Trophoblast cell (in vitro differentiated cells and primary cell): ENCODE measurements at regions not wholly inside any gene's neighbourhood (a gene's known extent, or its start where the extent isn't known, plus 50 kb on each side); places are given as distances from the start of the nearest gene placed in this dataset.

ENCODE experiments used
- DNase-seq, 2 donors: peaks; one replicate each; pipeline ENCODE4 v3.0.0-alpha.2; 2016
- H2AFZ ChIP-seq: 2 replicates; pipeline ENCODE4 v1.6.1; 2013; ENCODE audit warnings: low read length, moderate library complexity, mild to moderate bottlenecking; ENCODE audit not compliant: insufficient read depth, poor library complexity
- H2AK5ac ChIP-seq: 2 replicates; pipeline ENCODE4 v1.6.1; 2013; ENCODE audit warnings: mild to moderate bottlenecking, low read length
- H2BK120ac ChIP-seq: 2 replicates; pipeline ENCODE4 v1.6.1; 2013; ENCODE audit warnings: low read length, mild to moderate bottlenecking, moderate library complexity; ENCODE audit not compliant: insufficient read depth, poor library complexity
- H2BK12ac ChIP-seq: 2 replicates; pipeline ENCODE4 v1.6.1; 2013; ENCODE audit warnings: mild to moderate bottlenecking, low read length, moderate library complexity
- H2BK5ac ChIP-seq: 2 replicates; pipeline ENCODE4 v1.6.1; 2013; ENCODE audit warnings: low read length, low read depth, moderate library complexity, mild to moderate bottlenecking; ENCODE audit not compliant: poor library complexity
- H3K14ac ChIP-seq: 2 replicates; pipeline ENCODE4 v1.6.1; 2013; ENCODE audit warnings: mild to moderate bottlenecking, low read length
- H3K18ac ChIP-seq: 2 replicates; pipeline ENCODE4 v1.6.1; 2013; ENCODE audit warnings: mild to moderate bottlenecking, low read length
- H3K23ac ChIP-seq: 2 replicates; pipeline ENCODE4 v1.6.1; 2013; ENCODE audit warnings: low read length
- H3K27ac ChIP-seq: 2 replicates; pipeline ENCODE4 v1.5.1; 2013; ENCODE audit warnings: low read depth, mild to moderate bottlenecking, inconsistent platforms, low read length, moderate library complexity
- H3K27me3 ChIP-seq: 2 replicates; pipeline ENCODE4 v1.6.1; 2013; ENCODE audit warnings: inconsistent platforms, mild to moderate bottlenecking, low read length, moderate library complexity; ENCODE audit not compliant: insufficient read depth
- H3K36me3 ChIP-seq, 2 experiments: 1 replicate in 1 of 2; 2 replicates in 1 of 2; pipeline ENCODE4 v1.6.1; 2013; ENCODE audit warnings: low read length in 2 of 2, mild to moderate bottlenecking in 2 of 2, moderate library complexity in 1 of 2; ENCODE audit not compliant: insufficient read depth in 2 of 2, control insufficient read depth in 1 of 2
- H3K4ac ChIP-seq: 2 replicates; pipeline ENCODE4 v1.6.1; 2013; ENCODE audit warnings: low read depth, mild to moderate bottlenecking, low read length, moderate library complexity
- H3K4me1 ChIP-seq, 2 experiments: 1 replicate in 1 of 2; 2 replicates in 1 of 2; pipeline ENCODE4 v1.6.1; 2013; ENCODE audit warnings: low read length in 2 of 2, mild to moderate bottlenecking in 2 of 2, moderate library complexity in 1 of 2; ENCODE audit not compliant: insufficient read depth in 2 of 2, control insufficient read depth in 1 of 2
- H3K4me2 ChIP-seq: 2 replicates; pipeline ENCODE4 v1.6.1; 2013; ENCODE audit warnings: inconsistent platforms, mild to moderate bottlenecking, low read length, moderate library complexity
- H3K4me3 ChIP-seq: 2 replicates; pipeline ENCODE4 v1.5.1; 2013; ENCODE audit warnings: mild to moderate bottlenecking, low read depth, low read length, inconsistent platforms
- H3K79me1 ChIP-seq: one replicate; pipeline ENCODE4 v1.6.1; 2013; ENCODE audit warnings: low read length
- H3K79me2 ChIP-seq: 2 replicates; pipeline ENCODE4 v1.6.1; 2013; ENCODE audit warnings: low read length, mild to moderate bottlenecking; ENCODE audit not compliant: control insufficient read depth, insufficient read depth, poor library complexity
- H3K9ac ChIP-seq: 2 replicates; pipeline ENCODE4 v1.6.1; 2013; ENCODE audit warnings: mild to moderate bottlenecking, low read length
- H3K9me3 ChIP-seq: 2 replicates; pipeline ENCODE4 v1.6.1; 2013; ENCODE audit warnings: low read depth, mild to moderate bottlenecking, control low read depth, inconsistent platforms, low read length; ENCODE audit not compliant: insufficient read depth
- H4K12ac ChIP-seq: 2 replicates; pipeline ENCODE4 v1.6.1; 2013; ENCODE audit warnings: low read depth, mild to moderate bottlenecking, low read length, moderate library complexity
- H4K8ac ChIP-seq: 2 replicates; pipeline ENCODE4 v1.6.1; 2013; ENCODE audit warnings: low read depth, mild to moderate bottlenecking, low read length, moderate library complexity
- H4K91ac ChIP-seq: one replicate; pipeline ENCODE4 v1.6.1; 2013; ENCODE audit warnings: low read depth, mild to moderate bottlenecking, low read length, moderate library complexity
- WGBS: extraction: QIAGEN DNeasy Blood & Tissue Kit; methylation state at CpG from one replicate; pipeline ENCODE4 v1.1.7; 2013; ENCODE audit warnings: missing lambda C conversion rate; ENCODE audit not compliant: insufficient read length, insufficient coverage; ENCODE audit errors: extremely low coverage; 5-methylcytosine and 5-hydroxymethylcytosine counted together

DNA sequence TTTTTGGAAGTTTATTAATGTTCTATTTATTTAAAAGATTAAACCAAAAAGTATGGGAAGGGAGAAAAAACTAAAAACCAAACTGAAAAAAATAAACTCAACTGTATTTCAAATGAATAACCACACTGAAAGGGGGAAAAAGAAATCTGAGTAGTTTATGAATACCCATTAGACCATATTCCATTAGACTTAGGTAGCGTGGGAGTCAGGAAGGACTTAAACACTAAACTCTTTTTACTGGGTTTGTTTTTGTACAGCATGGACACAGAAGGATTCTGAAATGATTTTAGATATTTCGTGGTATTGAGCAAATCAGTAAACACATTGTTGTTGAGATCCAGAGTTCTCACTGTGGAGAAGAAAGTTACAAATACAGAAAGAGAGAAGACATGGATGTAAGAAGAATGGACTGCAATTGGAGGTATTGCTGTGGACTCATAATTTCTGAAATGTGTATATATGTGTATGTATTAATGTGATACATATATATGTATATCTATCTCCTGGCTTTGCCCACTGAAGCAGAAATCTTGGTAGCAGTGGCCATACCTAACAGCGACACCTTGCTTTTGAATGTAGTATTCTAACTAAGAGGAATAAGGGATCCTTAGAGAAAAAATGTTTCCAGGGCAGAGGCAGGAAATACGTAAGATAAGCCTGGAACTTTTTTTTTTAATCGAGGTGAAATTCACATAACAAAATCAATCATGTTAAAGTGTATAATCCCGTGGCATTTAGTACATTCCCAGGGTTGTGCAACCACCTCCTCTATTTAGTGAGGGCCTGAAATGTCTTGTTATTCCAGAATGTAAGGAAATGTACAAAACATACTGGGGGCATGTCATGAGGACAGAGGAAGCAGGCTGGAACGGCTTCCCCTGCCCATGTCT, 228.8 kb downstream of the SMARCA2 start:
- peak in 1 of 2 donors; percentile 49 for DNase-seq
- Histone ChIP-seq H3K36me3 (no peaks in the 10 kb centered on the region), H3K4ac (no peak overlapping the region), H2BK120ac (no peak overlapping the region), H3K4me2 (no peak overlapping the region), H3K9ac (no peak overlapping the region), H3K27ac (no peak overlapping the region), H4K8ac (no peak overlapping the region), H3K23ac (no peak overlapping the region), H2AFZ (no peak overlapping the region), H4K12ac (no peak overlapping the region), H3K18ac (no peak overlapping the region), H3K4me3 (no peak overlapping the region), H2AK5ac (no peak overlapping the region), H3K9me3 (no peaks in the 10 kb centered on the region), H3K14ac (no peak overlapping the region), H3K79me1 (peaks cover 13% of the 10 kb centered on the region), H4K91ac (no peak overlapping the region), H3K27me3 (no peaks in the 10 kb centered on the region), H2BK12ac (no peak overlapping the region), H2BK5ac (no peak overlapping the region), H3K79me2 (no peaks in the 10 kb centered on the region), H3K4me1 (peaks cover 22 to 28% of the 10 kb centered on the region in 2 experiments)
- no CpG with 5 or more reads among the region's 7 CpGs for WGBS

DNA sequence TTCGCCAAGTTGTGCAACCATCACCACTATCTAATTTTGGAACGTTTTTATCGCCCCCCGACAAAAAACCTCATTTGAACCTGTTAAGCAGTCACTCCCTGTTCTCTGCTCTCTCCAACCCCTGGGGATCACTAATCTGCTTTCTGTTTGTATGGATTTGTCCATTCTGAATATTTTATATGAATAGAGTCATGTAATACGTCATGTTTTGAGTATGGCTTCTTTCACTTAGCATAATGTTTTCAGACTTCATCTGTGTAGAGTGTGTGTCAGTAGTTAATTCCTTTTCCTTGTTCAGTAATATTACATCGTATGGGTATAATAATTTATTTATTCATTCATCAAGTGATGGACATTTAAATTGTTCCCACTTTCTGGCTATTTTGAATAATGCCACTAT, 232.2 kb downstream of the SMARCA2 start:
- Histone ChIP-seq H3K27me3 (no peaks in the 10 kb centered on the region), H3K4me2 (no peak overlapping the region), H3K18ac (no peak overlapping the region), H4K91ac (no peak overlapping the region), H2AFZ (no peak overlapping the region), H2BK5ac (no peak overlapping the region), H3K4me1 (peaks cover 4 to 9% of the 10 kb centered on the region in 2 experiments), H2BK120ac (no peak overlapping the region), H3K9ac (no peak overlapping the region), H3K79me2 (no peaks in the 10 kb centered on the region), H3K79me1 (peaks cover 3% of the 10 kb centered on the region), H4K12ac (no peak overlapping the region), H3K23ac (no peak overlapping the region), H3K9me3 (no peaks in the 10 kb centered on the region), H3K4ac (no peak overlapping the region), H3K36me3 (no peaks in the 10 kb centered on the region), H3K27ac (no peak overlapping the region), H4K8ac (no peak overlapping the region), H2BK12ac (no peak overlapping the region), H3K4me3 (no peak overlapping the region), H2AK5ac (no peak overlapping the region), H3K14ac (no peak overlapping the region)
- DNase-seq = no peak
- no CpG with 5 or more reads among the region's 6 CpGs for WGBS

DNA sequence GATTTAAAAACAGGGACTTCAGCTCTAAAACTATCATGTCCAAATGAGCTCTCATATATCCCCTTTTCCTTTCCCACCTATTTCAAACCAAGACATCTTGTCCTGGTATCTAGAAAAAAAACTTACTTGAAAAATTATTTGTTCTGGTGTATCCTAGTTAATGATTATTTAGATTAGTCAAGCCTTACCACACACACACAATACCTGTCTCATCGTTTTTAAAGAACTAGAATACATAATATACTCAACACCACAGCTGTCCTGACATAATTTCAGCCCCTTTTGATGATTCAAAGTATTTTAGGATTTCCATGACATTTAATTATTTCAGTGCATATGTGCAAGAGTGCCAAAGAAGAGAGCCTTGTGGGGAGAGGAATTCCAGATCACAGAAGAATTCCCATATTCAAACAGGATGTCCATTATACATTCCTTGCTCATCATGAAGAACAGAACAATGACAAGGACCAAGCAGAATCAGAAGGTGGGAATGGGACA, 233.7 kb downstream of the SMARCA2 start:
- H2BK12ac ChIP-seq = no peak overlapping the region
- no peaks in the 10 kb centered on the region for H3K27me3 ChIP-seq
- H3K18ac ChIP-seq = no peak overlapping the region
- H2AK5ac ChIP-seq = no peak overlapping the region
- no peak overlapping the region for H4K12ac ChIP-seq
- H3K9me3 ChIP-seq = no peaks in the 10 kb centered on the region
- no peak overlapping the region for H3K4me2 ChIP-seq
- H3K4me3 ChIP-seq = no peak overlapping the region
- no peak overlapping the region for H2BK5ac ChIP-seq
- no peak overlapping the region for H3K14ac ChIP-seq
- no CpG with 5 or more reads among the region's 1 CpG for WGBS
- no peak overlapping the region for H3K4ac ChIP-seq
- no peak overlapping the region for H3K27ac ChIP-seq
- H3K23ac ChIP-seq = no peak overlapping the region
- H4K8ac ChIP-seq = no peak overlapping the region
- H3K79me2 ChIP-seq = no peaks in the 10 kb centered on the region
- no peaks in the 10 kb centered on the region for H3K4me1 ChIP-seq
- H2AFZ ChIP-seq = no peak overlapping the region
- no peak for DNase-seq
- H4K91ac ChIP-seq = no peak overlapping the region
- no peak overlapping the region for H3K9ac ChIP-seq
- no peaks in the 10 kb centered on the region for H3K79me1 ChIP-seq
- H2BK120ac ChIP-seq = no peak overlapping the region
- H3K36me3 ChIP-seq = peaks cover 0 to 2% of the 10 kb centered on the region in 2 experiments

DNA sequence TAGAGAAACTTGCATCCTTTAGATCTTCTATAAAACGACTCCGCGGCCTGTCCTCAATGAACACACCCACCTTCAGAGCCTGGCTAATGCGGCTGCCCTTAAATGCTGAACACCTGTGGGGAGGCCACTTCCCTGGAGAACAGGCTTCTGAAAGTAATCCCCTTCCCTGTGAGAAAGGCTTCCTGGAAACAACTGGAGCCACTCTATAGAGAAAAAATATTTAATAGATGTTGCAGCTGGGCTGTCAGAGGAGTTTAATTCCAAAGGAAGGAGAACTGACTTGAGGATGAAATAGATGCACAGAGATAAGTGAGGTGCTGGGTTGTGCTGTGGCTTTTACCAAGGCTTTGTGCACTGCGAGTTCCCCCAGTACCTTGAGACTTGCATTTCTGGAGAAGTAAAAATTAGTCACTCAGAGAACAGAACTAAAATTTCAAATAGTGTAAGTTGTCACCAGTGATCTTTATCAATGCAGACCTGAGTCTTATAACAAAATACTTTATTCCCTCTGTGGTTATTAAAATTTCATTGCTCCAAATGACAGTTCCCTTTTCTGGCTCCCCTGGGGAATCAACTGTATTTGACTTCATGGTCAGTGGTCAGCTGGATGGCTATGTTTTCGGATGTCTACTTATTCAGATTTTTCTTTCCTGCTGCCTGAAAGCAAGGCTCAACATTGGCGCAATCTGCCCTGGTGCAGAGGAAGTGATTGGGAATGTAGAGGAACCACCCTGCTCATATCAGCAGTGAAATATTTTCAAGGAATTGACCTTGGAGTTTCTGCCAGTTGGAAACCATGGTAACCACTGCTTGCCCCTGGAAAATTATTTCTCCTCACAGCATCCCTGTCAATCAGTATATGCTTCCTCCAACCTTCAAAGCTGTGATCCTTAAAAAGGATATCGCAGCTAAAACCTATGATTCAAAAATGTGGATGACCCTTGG, 238.8 kb downstream of the SMARCA2 start:
- no peak overlapping the region for H4K91ac ChIP-seq
- H4K12ac ChIP-seq = no peak overlapping the region
- H3K4me1 ChIP-seq = peaks cover 0 to 3% of the 10 kb centered on the region in 2 experiments
- H3K4me3 ChIP-seq = no peak overlapping the region
- H2BK12ac ChIP-seq = no peak overlapping the region
- H3K9ac ChIP-seq = no peak overlapping the region
- H3K4me2 ChIP-seq = no peak overlapping the region
- no peak overlapping the region for H3K14ac ChIP-seq
- H3K27me3 ChIP-seq = no peaks in the 10 kb centered on the region
- no peaks in the 10 kb centered on the region for H3K9me3 ChIP-seq
- H3K27ac ChIP-seq = no peak overlapping the region
- DNase-seq = peak in 1 of 2 donors; percentile 67
- no peak overlapping the region for H2AFZ ChIP-seq
- H3K36me3 ChIP-seq = peaks cover 0 to 2% of the 10 kb centered on the region in 2 experiments
- no peak overlapping the region for H2BK5ac ChIP-seq
- no peak overlapping the region for H2BK120ac ChIP-seq
- no peaks in the 10 kb centered on the region for H3K79me2 ChIP-seq
- no peak overlapping the region for H4K8ac ChIP-seq
- no CpG with 5 or more reads among the region's 8 CpGs for WGBS
- H3K4ac ChIP-seq = no peak overlapping the region
- no peak overlapping the region for H3K23ac ChIP-seq
- no peak overlapping the region for H3K18ac ChIP-seq
- H2AK5ac ChIP-seq = no peak overlapping the region
- H3K79me1 ChIP-seq = no peaks in the 10 kb centered on the region
